Keratinocyte (primary cell): ENCODE measurements at regions not wholly inside any gene's neighbourhood (a gene's known extent, or its start where the extent isn't known, plus 50 kb on each side); places are given as distances from the start of the nearest gene placed in this dataset.

Experiments
- DNase-seq: peaks from one replicate; pipeline ENCODE4 v3.0.0-alpha.2; 2011; ENCODE audit warnings: low read depth, missing footprints, low spot score
- FAIRE-seq: peaks from 2 replicates; lab custom pipeline; 2011; peaks lifted over from hg19 to GRCh38; lab: Jason Lieb, UNC
- H2AFZ ChIP-seq: 2 replicates; pipeline ENCODE4 v1.6.0; 2012; ENCODE audit warnings: low read length, control low read depth, inconsistent platforms; ENCODE audit not compliant: control insufficient read depth
- H3K27ac ChIP-seq: 2 replicates; pipeline ENCODE4 v1.5.1; 2011; ENCODE audit warnings: low read length; ENCODE audit not compliant: control insufficient read depth, insufficient read depth
- H3K27me3 ChIP-seq: 3 replicates; pipeline ENCODE4 v1.6.0; 2011; ENCODE audit warnings: low read length; ENCODE audit not compliant: control insufficient read depth, insufficient read depth; ENCODE audit errors: extremely low read depth
- H3K36me3 ChIP-seq, 2 experiments: 2 replicates in 1 of 2; 3 replicates in 1 of 2; pipeline ENCODE4 v1.5.1; 2011; ENCODE audit warnings: low read length in 2 of 2, mild to moderate bottlenecking in 1 of 2; ENCODE audit not compliant: control insufficient read depth in 2 of 2, insufficient read depth in 2 of 2; ENCODE audit errors: extremely low read depth in 1 of 2
- H3K4me1 ChIP-seq: 3 replicates; pipeline ENCODE4 v1.5.1; 2011; ENCODE audit warnings: low read length; ENCODE audit not compliant: control insufficient read depth, insufficient read depth; ENCODE audit errors: extremely low read depth
- H3K4me2 ChIP-seq: 3 replicates; pipeline ENCODE4 v1.6.0; 2011; ENCODE audit warnings: low read depth, low read length; ENCODE audit not compliant: control insufficient read depth, insufficient read depth; ENCODE audit errors: extremely low read depth
- H3K4me3 ChIP-seq, 3 experiments: fragments of 200-600 bp in 1 of 3; sonication (generic) in 1 of 3; 2 replicates in 2 of 3; 3 replicates in 1 of 3; pipeline ENCODE4 v1.5.1; 2011 to 2016; ENCODE audit warnings: low read length in 3 of 3, mild to moderate bottlenecking in 3 of 3, control low read depth in 2 of 3, inconsistent platforms in 1 of 3, low read depth in 1 of 3, mixed read lengths in 1 of 3, mixed run types in 1 of 3, moderate library complexity in 1 of 3; ENCODE audit not compliant: control insufficient read depth in 2 of 3, insufficient read depth in 2 of 3; ENCODE audit errors: extremely low read depth in 1 of 3
- H3K79me2 ChIP-seq: 2 replicates; pipeline ENCODE4 v1.6.0; 2012; ENCODE audit warnings: low read length; ENCODE audit not compliant: control insufficient read depth, insufficient read depth
- H3K9ac ChIP-seq: 3 replicates; pipeline ENCODE4 v1.6.0; 2011; ENCODE audit warnings: low read length; ENCODE audit not compliant: control insufficient read depth, insufficient read depth; ENCODE audit errors: extremely low read depth
- H3K9me1 ChIP-seq: 3 replicates; pipeline ENCODE4 v1.6.0; 2011; ENCODE audit warnings: low read length; ENCODE audit not compliant: control insufficient read depth, insufficient read depth; ENCODE audit errors: extremely low read depth
- H3K9me3 ChIP-seq: 2 replicates; pipeline ENCODE4 v1.5.1; 2012; ENCODE audit warnings: low read depth, low read length; ENCODE audit not compliant: control insufficient read depth
- H4K20me1 ChIP-seq: 3 replicates; pipeline ENCODE4 v1.6.0; 2011; ENCODE audit warnings: low read length; ENCODE audit not compliant: control insufficient read depth, insufficient read depth; ENCODE audit errors: extremely low read depth
- CTCF ChIP-seq, 3 experiments: IDR thresholded peaks in 1 of 3; conservative IDR thresholded peaks in 1 of 3; optimal IDR thresholded peaks in 1 of 3; 2 replicates in 2 of 3; 3 replicates in 1 of 3; pipeline versions ENCODE3 to v1.5.1; 2011; ENCODE audit warnings: low read length in 3 of 3, mild to moderate bottlenecking in 3 of 3, moderate library complexity in 2 of 3, control low read depth in 1 of 3, inconsistent platforms in 1 of 3; ENCODE audit not compliant: insufficient read depth in 2 of 3; ENCODE audit errors: extremely low read depth in 1 of 3
- EZH2 ChIP-seq: IDR thresholded peaks from one replicate; pipeline ENCODE4 v1.6.1; 2012; ENCODE audit warnings: inconsistent platforms, mild to moderate bottlenecking, low read length, moderate library complexity
- dilution Hi-C: fragments of 300-500 bp; cut with MboI; formaldehyde crosslinking; loops from one replicate; pipeline ENCODE4 v1.7.0; 2020; ENCODE audit warnings: low sequenced_read_pairs; ENCODE audit not compliant: extremely low pct_ligation_motif_present

- no peak overlapping the region for H3K4me2 ChIP-seq
- H3K27ac ChIP-seq: no peak overlapping the region
- H4K20me1 ChIP-seq: no peaks in the 10 kb centered on the region
- H3K27me3 ChIP-seq: peaks cover 10% of the 10 kb centered on the region
- H3K79me2 ChIP-seq: no peaks in the 10 kb centered on the region
- H3K9me3 ChIP-seq: no peaks in the 10 kb centered on the region
- no peaks in the 10 kb centered on the region for H3K9me1 ChIP-seq
- DNase-seq: no peak
- TF ChIP-seq CTCF (optimal IDR thresholded peaks at IDR 0.05 in 1 of 3, IDR thresholded peaks at IDR 0.05 in 1 of 3, conservative IDR thresholded peaks at IDR 0.05 in 1 of 3; ENCODE audit: extremely low read depth in 1 of 3, insufficient read depth in 2 of 3, low read length in 3 of 3): no peak
- TF ChIP-seq EZH2: no peak
- H2AFZ ChIP-seq: no peak overlapping the region
- no peaks in the 10 kb centered on the region for H3K4me1 ChIP-seq
- no peak for FAIRE-seq
- no peaks in the 10 kb centered on the region for H3K36me3 ChIP-seq
- no peak overlapping the region for H3K9ac ChIP-seq
- no peak overlapping the region for H3K4me3 ChIP-seq
- dilution Hi-C loops: no loop called here
These were observed 164.7 kb downstream of the SETD4 start for GRCh38 chr21:35895598-35895997.

- H3K27ac ChIP-seq: no peak overlapping the region
- H3K36me3 ChIP-seq: no peaks in the 10 kb centered on the region
- TF ChIP-seq EZH2 (no peak), CTCF (optimal IDR thresholded peaks at IDR 0.05 in 1 of 3, IDR thresholded peaks at IDR 0.05 in 1 of 3, conservative IDR thresholded peaks at IDR 0.05 in 1 of 3; ENCODE audit: extremely low read depth in 1 of 3, insufficient read depth in 2 of 3, low read length in 3 of 3) (no peak)
- H4K20me1 ChIP-seq: no peaks in the 10 kb centered on the region
- no peak overlapping the region for H3K4me2 ChIP-seq
- H3K79me2 ChIP-seq: no peaks in the 10 kb centered on the region
- no peak overlapping the region for H3K9ac ChIP-seq
- no peaks in the 10 kb centered on the region for H3K9me3 ChIP-seq
- DNase-seq (no peak), FAIRE-seq (no peak)
- H3K4me1 ChIP-seq: no peaks in the 10 kb centered on the region
- H3K27me3 ChIP-seq: peaks cover 10% of the 10 kb centered on the region
- dilution Hi-C loops: no loop called here
- H2AFZ ChIP-seq: no peak overlapping the region
- H3K9me1 ChIP-seq: no peaks in the 10 kb centered on the region
- H3K4me3 ChIP-seq: no peak overlapping the region
These were observed 167.2 kb downstream of the SETD4 start for GRCh38 chr21:35893156-35893555.
